HFFc6 (cell line): ENCODE measurements at regions not wholly inside any gene's neighbourhood (a gene's known extent, or its start where the extent isn't known, plus 50 kb on each side); places are given as distances from the start of the nearest gene placed in this dataset.

ENCODE experiments used
- DNase-seq: peaks from one replicate; pipeline ENCODE4 v3.0.0-alpha.2; 2018
- H3K27ac Mint-ChIP-seq: 2 replicates; pipeline ENCODE4 v1.8.0; 2020; ENCODE audit warnings: mild to moderate bottlenecking, mixed read lengths
- H3K27me3 Mint-ChIP-seq: 2 replicates; pipeline ENCODE4 v1.8.0; 2021; ENCODE audit warnings: mild to moderate bottlenecking, moderate library complexity, mixed read lengths; ENCODE audit not compliant: insufficient read depth
- H3K36me3 Mint-ChIP-seq: 2 replicates; pipeline ENCODE4 v1.8.0; 2021; ENCODE audit warnings: low read depth, mixed read lengths
- H3K4me1 Mint-ChIP-seq: 2 replicates; pipeline ENCODE4 v1.8.0; 2020; ENCODE audit warnings: low read depth, mixed read lengths
- H3K4me3 Mint-ChIP-seq: 2 replicates; pipeline ENCODE4 v1.8.0; 2020; ENCODE audit warnings: mild to moderate bottlenecking, moderate library complexity, mixed read lengths
- H3K9me3 Mint-ChIP-seq: 2 replicates; pipeline ENCODE4 v1.8.0; 2020; ENCODE audit warnings: mild to moderate bottlenecking, mixed read lengths
- CTCF ChIP-seq: fragments of 200-600 bp; sonication (generic); IDR thresholded peaks from 2 replicates; pipeline ENCODE4 v1.5.0; 2021; ENCODE audit warnings: antibody characterized with exemption, mild to moderate bottlenecking

GRCh38 chr4:180850318-180850940 lies 1392.8 kb upstream of the TENM3 start:
- no peaks in the 10 kb centered on the region for H3K4me1 Mint-ChIP-seq
- no peak overlapping the region for H3K4me3 Mint-ChIP-seq
- no peak for TF ChIP-seq CTCF
- peaks cover 9% of the 10 kb centered on the region; the same call in 1 of the 2 replicates for H3K9me3 Mint-ChIP-seq
- H3K27me3 Mint-ChIP-seq: no peaks in the 10 kb centered on the region
- no peaks in the 10 kb centered on the region for H3K36me3 Mint-ChIP-seq
- no peak for DNase-seq
- no peak overlapping the region for H3K27ac Mint-ChIP-seq

- no peaks in the 10 kb centered on the region for H3K27me3 Mint-ChIP-seq
- no peak overlapping the region for H3K27ac Mint-ChIP-seq
- no peak for TF ChIP-seq CTCF
- no peak for DNase-seq
- H3K9me3 Mint-ChIP-seq: peaks cover 10% of the 10 kb centered on the region; the same call in 1 of the 2 replicates
- H3K36me3 Mint-ChIP-seq: no peaks in the 10 kb centered on the region
- no peak overlapping the region for H3K4me3 Mint-ChIP-seq
- no peaks in the 10 kb centered on the region for H3K4me1 Mint-ChIP-seq
Observed at GRCh38 chr4:180852738-180853137, 1390.5 kb upstream of the TENM3 start.

- H3K27ac Mint-ChIP-seq: no peak overlapping the region
- H3K9me3 Mint-ChIP-seq: peaks cover 19% of the 10 kb centered on the region
- no peak for DNase-seq
- no peaks in the 10 kb centered on the region for H3K36me3 Mint-ChIP-seq
- no peaks in the 10 kb centered on the region for H3K4me1 Mint-ChIP-seq
- no peak for TF ChIP-seq CTCF
- H3K27me3 Mint-ChIP-seq: no peaks in the 10 kb centered on the region
- no peak overlapping the region for H3K4me3 Mint-ChIP-seq
Observed at GRCh38 chr4:180855184-180855583, 1388.0 kb upstream of the TENM3 start.

- Mint-ChIP-seq H3K4me3 (no peak overlapping the region), H3K27ac (no peak overlapping the region), H3K27me3 (no peaks in the 10 kb centered on the region), H3K4me1 (no peaks in the 10 kb centered on the region), H3K9me3 (peaks cover 30% of the 10 kb centered on the region), H3K36me3 (no peaks in the 10 kb centered on the region)
- no peak for DNase-seq
- TF ChIP-seq CTCF: no peak
Observed at GRCh38 chr4:180860089-180860720, 1383.0 kb upstream of the TENM3 start.

- H3K36me3 Mint-ChIP-seq: no peaks in the 10 kb centered on the region
- no peaks in the 10 kb centered on the region for H3K4me1 Mint-ChIP-seq
- peaks cover 28% of the 10 kb centered on the region for H3K9me3 Mint-ChIP-seq
- H3K4me3 Mint-ChIP-seq: no peak overlapping the region
- no peak for TF ChIP-seq CTCF
- H3K27ac Mint-ChIP-seq: no peak overlapping the region
- no peak for DNase-seq
- H3K27me3 Mint-ChIP-seq: no peaks in the 10 kb centered on the region
Observed at GRCh38 chr4:180861651-180862050, 1381.6 kb upstream of the TENM3 start.
